Ovary (tissue), 7 donors: ENCODE measurements at regions not wholly inside any gene's neighbourhood (a gene's known extent, or its start where the extent isn't known, plus 50 kb on each side); places are given as distances from the start of the nearest gene placed in this dataset.

Experiments used
- DNase-seq, 5 donors: peaks; one replicate each; pipeline ENCODE4 v3.0.0-alpha.2; 2019 to 2020
- H3K27ac ChIP-seq, 2 donors: fragments of 200-600 bp; one replicate each; pipeline versions ENCODE4 v1.5.1 to v1.8.0; 2019 to 2022
- H3K27me3 ChIP-seq: fragments of 200-600 bp; one replicate; pipeline ENCODE4 v1.8.0; 2022
- H3K36me3 ChIP-seq: fragments of 200-600 bp; sonication (generic); one replicate; pipeline ENCODE4 v1.5.1; 2019
- H3K4me1 ChIP-seq: one replicate; pipeline ENCODE4 v1.8.1; 2013; ENCODE audit warnings: mild to moderate bottlenecking, moderate library complexity; ENCODE audit not compliant: insufficient read depth
- H3K4me3 ChIP-seq: fragments of 200-600 bp; sonication (generic); one replicate; pipeline ENCODE4 v1.5.1; 2017
- H3K9me3 ChIP-seq, 2 donors: fragments of 200-600 bp in 1 of 2; sonication (generic) in 1 of 2; one replicate each; pipeline versions ENCODE4 v1.5.1 to v1.8.1; 2013 to 2019; ENCODE audit warnings: mild to moderate bottlenecking in 1 of 2, moderate library complexity in 1 of 2
- EP300 ChIP-seq: sonication (generic); formaldehyde crosslinking; IDR thresholded peaks from one replicate; pipeline ENCODE4 v1.6.1; 2017; ENCODE audit warnings: antibody characterized with exemption
- POLR2A ChIP-seq: fragments of 450-650 bp; IDR thresholded peaks from one replicate; pipeline ENCODE4 v1.6.1; 2017; ENCODE audit warnings: antibody characterized with exemption, mild to moderate bottlenecking, moderate library complexity
- WGBS, 3 donors: extraction: QIAGEN DNeasy Blood & Tissue Kit in 1 of 3; methylation state at CpG; one replicate each; pipeline versions ENCODE4 v1.1.5 to v1.1.7; 2013 to 2017; 5-methylcytosine and 5-hydroxymethylcytosine counted together
- intact Hi-C, 4 donors: fragments of 100-400 bp; cut with DNase I; formaldehyde crosslinking; loops; one replicate each; pipeline versions ENCODE4 v1.11.0 to v1.15.1; 2022 to 2023
- TF ChIP-seq, protein P1 (sequence below), 3 donors: fragments of 450-650 bp in 2 of 3; fragments of 200-600 bp in 1 of 3; IDR thresholded peaks; one replicate each; pipeline versions ENCODE4 v1.5.1 to v1.8.0; 2016 to 2022; ENCODE audit warnings: antibody characterized with exemption in 3 of 3, mild to moderate bottlenecking in 1 of 3
- donor health status: DM: no; HTN: no; CAD: no; lungs with moderate emphysema.
- donor health status: DM: no; HTN: no; CAD: no.
- donor health status: Bipolar disorder and iron deficiency.
- donor health status: DM: no; HTN: no; CAD: no.
- donor health status: DM: yes; HTN: yes; CAD: no.

DNA sequence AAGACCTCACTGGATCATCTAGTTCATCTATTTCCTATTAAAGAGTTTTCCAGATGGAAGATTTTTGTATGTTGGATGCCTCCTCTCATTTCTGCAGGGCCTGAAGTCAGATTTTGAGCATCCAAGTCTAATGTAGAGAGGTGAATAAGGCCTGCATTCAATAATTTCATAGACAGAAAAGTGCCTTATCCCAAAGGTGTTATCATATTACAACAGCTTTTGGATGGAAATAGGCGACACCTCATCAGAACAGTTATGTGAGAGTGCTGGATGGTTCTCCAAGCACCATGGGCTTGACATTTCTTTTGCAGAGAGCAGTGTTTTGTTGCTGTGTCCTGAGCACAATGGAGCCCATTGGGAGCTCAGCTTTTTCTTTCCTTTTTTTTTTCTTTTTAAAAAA, 162.4 kb upstream of the MEOX2 start:
- intact Hi-C loops, result no loop called here
- Histone ChIP-seq H3K36me3 (no peaks in the 10 kb centered on the region), H3K27ac (no peak overlapping the region), H3K4me1 (no peaks in the 10 kb centered on the region), H3K9me3 (no peaks in the 10 kb centered on the region), H3K27me3 (no peaks in the 10 kb centered on the region), H3K4me3 (no peak overlapping the region)
- WGBS, 3 donors, result 93 to 97% (median 96%) methylated on average over 1 of the region's 1 CpG
- DNase-seq, result no peak
- TF ChIP-seq EP300, result no peak
- no peak for TF ChIP-seq POLR2A
- TF ChIP-seq, protein P1, sequence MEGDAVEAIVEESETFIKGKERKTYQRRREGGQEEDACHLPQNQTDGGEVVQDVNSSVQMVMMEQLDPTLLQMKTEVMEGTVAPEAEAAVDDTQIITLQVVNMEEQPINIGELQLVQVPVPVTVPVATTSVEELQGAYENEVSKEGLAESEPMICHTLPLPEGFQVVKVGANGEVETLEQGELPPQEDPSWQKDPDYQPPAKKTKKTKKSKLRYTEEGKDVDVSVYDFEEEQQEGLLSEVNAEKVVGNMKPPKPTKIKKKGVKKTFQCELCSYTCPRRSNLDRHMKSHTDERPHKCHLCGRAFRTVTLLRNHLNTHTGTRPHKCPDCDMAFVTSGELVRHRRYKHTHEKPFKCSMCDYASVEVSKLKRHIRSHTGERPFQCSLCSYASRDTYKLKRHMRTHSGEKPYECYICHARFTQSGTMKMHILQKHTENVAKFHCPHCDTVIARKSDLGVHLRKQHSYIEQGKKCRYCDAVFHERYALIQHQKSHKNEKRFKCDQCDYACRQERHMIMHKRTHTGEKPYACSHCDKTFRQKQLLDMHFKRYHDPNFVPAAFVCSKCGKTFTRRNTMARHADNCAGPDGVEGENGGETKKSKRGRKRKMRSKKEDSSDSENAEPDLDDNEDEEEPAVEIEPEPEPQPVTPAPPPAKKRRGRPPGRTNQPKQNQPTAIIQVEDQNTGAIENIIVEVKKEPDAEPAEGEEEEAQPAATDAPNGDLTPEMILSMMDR (IDR thresholded peaks at IDR 0.05), result no peak

GRCh38 chr7:15848362-15848761, 161.9 kb upstream of the MEOX2 start:
- Histone ChIP-seq H3K4me3 (no peak overlapping the region), H3K36me3 (no peaks in the 10 kb centered on the region), H3K27ac (no peak overlapping the region), H3K9me3 (no peaks in the 10 kb centered on the region), H3K4me1 (no peaks in the 10 kb centered on the region), H3K27me3 (no peaks in the 10 kb centered on the region)
- TF ChIP-seq EP300 (no peak), POLR2A (no peak)
- TF ChIP-seq, protein P1 (IDR thresholded peaks at IDR 0.05), result no peak
- intact Hi-C loops, result no loop called here
- WGBS, 3 donors, result 67 to 81% (median 80%) methylated on average over 3 of the region's 3 CpGs
- DNase-seq, result no peak

DNA sequence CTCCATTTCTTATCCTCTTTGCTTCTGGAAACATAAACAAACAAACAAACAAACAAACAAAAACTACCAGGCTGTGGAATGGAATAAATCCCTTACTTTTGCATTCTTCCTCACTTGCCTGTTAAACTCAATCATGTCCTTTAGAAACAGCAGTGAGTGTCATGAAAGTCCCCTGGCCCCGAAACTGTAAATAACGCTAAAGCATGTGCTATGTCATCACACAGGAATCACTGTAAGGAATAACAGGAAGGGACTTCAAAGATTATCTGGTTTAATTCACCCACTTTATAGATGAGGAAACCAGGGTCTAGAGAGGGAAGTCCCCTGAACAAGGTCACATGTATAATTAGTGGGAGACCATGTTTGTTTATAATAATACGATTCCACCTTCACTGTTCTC, 159.4 kb upstream of the MEOX2 start:
- no peaks in the 10 kb centered on the region for H3K27me3 ChIP-seq
- H3K27ac ChIP-seq, result no peak overlapping the region
- no peak for TF ChIP-seq EP300
- TF ChIP-seq, protein P1 (IDR thresholded peaks at IDR 0.05), result no peak
- no peak for TF ChIP-seq POLR2A
- no peaks in the 10 kb centered on the region for H3K36me3 ChIP-seq
- intact Hi-C loops, result no loop called here
- no peaks in the 10 kb centered on the region for H3K4me1 ChIP-seq
- H3K4me3 ChIP-seq, result no peak overlapping the region
- no peaks in the 10 kb centered on the region for H3K9me3 ChIP-seq
- no peak for DNase-seq
- 83 to 95% (median 92%) methylated on average over 3 of the region's 3 CpGs for WGBS, 3 donors

- 90 to 94% (median 94%) methylated on average over 2 of the region's 2 CpGs for WGBS, 3 donors
- H3K27ac ChIP-seq, result no peak overlapping the region
Observed at GRCh38 chr7:15845461-15845860, 159.0 kb upstream of the MEOX2 start.

More at GRCh38 chr7:15845461-15845860, 159.0 kb upstream of the MEOX2 start:
- Histone ChIP-seq H3K4me3 (no peak overlapping the region), H3K4me1 (no peaks in the 10 kb centered on the region), H3K36me3 (no peaks in the 10 kb centered on the region), H3K27me3 (no peaks in the 10 kb centered on the region), H3K9me3 (no peaks in the 10 kb centered on the region)
- no peak for TF ChIP-seq POLR2A
- TF ChIP-seq EP300, result no peak
- TF ChIP-seq, protein P1 (IDR thresholded peaks at IDR 0.05), result no peak
- intact Hi-C loops, result no loop called here
- no peak for DNase-seq
